ENCODE measurements at regions not wholly inside any gene's neighbourhood (a gene's known extent, or its start where the extent isn't known, plus 50 kb on each side); places are given as distances from the start of the nearest gene placed in this dataset.

DNA sequence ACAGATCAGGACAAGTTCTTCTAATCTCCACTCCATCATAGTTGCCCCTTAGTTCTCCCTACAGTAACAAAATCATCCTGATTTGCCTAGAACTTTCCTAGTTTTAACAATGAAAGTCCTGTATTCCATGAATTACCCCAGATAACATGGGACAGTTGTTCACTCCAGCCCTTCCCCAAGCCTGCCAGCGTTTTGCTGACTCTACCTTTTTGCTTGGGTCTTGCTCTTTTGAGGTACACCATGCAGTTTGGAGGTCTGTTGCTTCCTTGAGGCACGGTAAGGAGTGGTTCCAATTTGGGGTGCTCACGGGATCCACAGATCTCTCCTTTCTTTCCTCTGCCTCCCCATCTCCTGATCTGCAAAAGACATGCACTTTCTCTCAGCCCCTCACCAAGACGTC, 61.6 kb upstream of the DYRK2 start:
- Histone ChIP-seq H2AFZ (no peak overlapping the region), H3K4me3 (ENCODE audit: low read depth, low read length) (no peak overlapping the region), H3K27ac (no peak overlapping the region), H3K4me1 (no peaks in the 10 kb centered on the region), H3K36me3 (ENCODE audit: control insufficient read depth, insufficient read depth, low read length) (no peaks in the 10 kb centered on the region), H3K9ac (no peak overlapping the region), H3K4me2 (ENCODE audit: low read length) (no peak overlapping the region), H3K27me3 (ENCODE audit: control insufficient read depth, insufficient read depth, low read length) (no peaks in the 10 kb centered on the region), H3K9me3 (ENCODE audit: control insufficient read depth, low read length) (no peaks in the 10 kb centered on the region), H3K79me2 (no peaks in the 10 kb centered on the region)
- TF ChIP-seq CTCF (IDR thresholded peaks at IDR 0.05), result no peak

DNA sequence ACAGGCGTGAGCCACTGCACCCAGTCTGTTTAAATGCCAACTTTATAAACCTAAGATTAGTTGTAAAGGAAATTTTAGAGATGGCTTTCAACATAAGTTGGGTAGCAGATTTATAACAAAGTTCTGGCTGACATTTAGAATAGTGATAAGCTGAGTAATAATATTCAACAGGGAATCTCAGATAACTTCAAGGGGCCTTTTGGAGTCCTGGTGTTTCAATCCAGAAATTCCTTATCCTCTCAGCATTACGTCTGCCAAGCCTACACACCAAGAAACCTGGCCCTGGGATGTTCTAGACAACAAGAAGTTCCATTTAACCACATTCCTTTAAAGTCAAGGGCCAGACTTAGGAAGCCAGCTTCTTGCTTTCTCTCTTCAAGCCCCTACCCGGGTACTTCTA, 59.5 kb upstream of the DYRK2 start:
- Histone ChIP-seq H3K27me3 (ENCODE audit: control insufficient read depth, insufficient read depth, low read length) (no peaks in the 10 kb centered on the region), H3K4me2 (ENCODE audit: low read length) (no peak overlapping the region), H3K9me3 (ENCODE audit: control insufficient read depth, low read length) (no peaks in the 10 kb centered on the region), H3K36me3 (ENCODE audit: control insufficient read depth, insufficient read depth, low read length) (no peaks in the 10 kb centered on the region), H3K27ac (no peak overlapping the region), H3K4me1 (peaks cover 4% of the 10 kb centered on the region), H3K9ac (no peak overlapping the region), H3K79me2 (no peaks in the 10 kb centered on the region), H3K4me3 (ENCODE audit: low read depth, low read length) (no peak overlapping the region), H2AFZ (no peak overlapping the region)
- no peak for TF ChIP-seq CTCF (IDR thresholded peaks at IDR 0.05)

- Histone ChIP-seq H3K4me1 (peaks cover 9% of the 10 kb centered on the region), H2AFZ (no peak overlapping the region), H3K9ac (no peak overlapping the region), H3K27ac (no peak overlapping the region), H3K4me2 (ENCODE audit: low read length) (no peak overlapping the region), H3K9me3 (ENCODE audit: control insufficient read depth, low read length) (no peaks in the 10 kb centered on the region), H3K4me3 (ENCODE audit: low read depth, low read length) (no peak overlapping the region), H3K79me2 (no peaks in the 10 kb centered on the region), H3K27me3 (ENCODE audit: control insufficient read depth, insufficient read depth, low read length) (no peaks in the 10 kb centered on the region), H3K36me3 (ENCODE audit: control insufficient read depth, insufficient read depth, low read length) (no peaks in the 10 kb centered on the region)
- TF ChIP-seq CTCF (IDR thresholded peaks at IDR 0.05), result no peak
These were observed 58.3 kb upstream of the DYRK2 start for GRCh38 chr12:67590149-67590790.

GRCh38 chr12:67592228-67593011, 56.1 kb upstream of the DYRK2 start:
- Histone ChIP-seq H3K27ac (no peak overlapping the region), H3K9me3 (ENCODE audit: control insufficient read depth, low read length) (no peaks in the 10 kb centered on the region), H2AFZ (peak overlapping the region; percentile 23), H3K27me3 (ENCODE audit: control insufficient read depth, insufficient read depth, low read length) (no peaks in the 10 kb centered on the region), H3K9ac (no peak overlapping the region), H3K36me3 (ENCODE audit: control insufficient read depth, insufficient read depth, low read length) (no peaks in the 10 kb centered on the region), H3K4me2 (ENCODE audit: low read length) (peak overlapping the region; percentile 39), H3K79me2 (no peaks in the 10 kb centered on the region), H3K4me3 (ENCODE audit: low read depth, low read length) (no peak overlapping the region), H3K4me1 (peaks cover 9% of the 10 kb centered on the region)
- no peak for TF ChIP-seq CTCF (IDR thresholded peaks at IDR 0.05)
